BE2C (cell line): ENCODE measurements at regions not wholly inside any gene's neighbourhood (a gene's known extent, or its start where the extent isn't known, plus 50 kb on each side); places are given as distances from the start of the nearest gene placed in this dataset.

Experiments
- DNase-seq: peaks from one replicate; pipeline ENCODE4 v3.0.0-alpha.2; 2020
- H3K27me3 ChIP-seq: fragments of 250-450 bp; sonication (Bioruptor Pico); 2 replicates; pipeline ENCODE4 v1.5.1; 2020; ENCODE audit warnings: mild to moderate bottlenecking
- H3K36me3 ChIP-seq: fragments of 250-450 bp; sonication (Bioruptor Pico); 2 replicates; pipeline ENCODE4 v1.5.1; 2020; ENCODE audit warnings: mild to moderate bottlenecking
- H3K4me1 ChIP-seq: fragments of 250-450 bp; sonication (Bioruptor Pico); 2 replicates; pipeline ENCODE4 v1.5.1; 2020
- H3K4me3 ChIP-seq: 2 replicates; pipeline ENCODE4 v1.5.1; 2011; ENCODE audit warnings: low read depth, low read length
- H3K9me3 ChIP-seq: fragments of 250-450 bp; sonication (Bioruptor Pico); 2 replicates; pipeline ENCODE4 v1.5.1; 2020
- CTCF ChIP-seq: IDR thresholded peaks from 2 replicates; pipeline ENCODE4 v1.5.1; 2012; ENCODE audit warnings: mild to moderate bottlenecking, low read depth, low read length

GRCh38 chr5:112681481-112681908, 56.2 kb upstream of the APC start:
- TF ChIP-seq CTCF, result no peak
- H3K4me3 ChIP-seq, result no peak overlapping the region
- no peak for DNase-seq
- no peaks in the 10 kb centered on the region for H3K36me3 ChIP-seq
- no peaks in the 10 kb centered on the region for H3K4me1 ChIP-seq
- no peaks in the 10 kb centered on the region for H3K27me3 ChIP-seq
- H3K9me3 ChIP-seq, result no peaks in the 10 kb centered on the region

- no peak for TF ChIP-seq CTCF
- H3K27me3 ChIP-seq, result peaks cover 2% of the 10 kb centered on the region; the same call in 1 of the 2 replicates
- no peaks in the 10 kb centered on the region for H3K4me1 ChIP-seq
- H3K9me3 ChIP-seq, result no peaks in the 10 kb centered on the region
- DNase-seq, result no peak
- H3K36me3 ChIP-seq, result no peaks in the 10 kb centered on the region
- H3K4me3 ChIP-seq, result no peak overlapping the region
Measured at GRCh38 chr5:112682621-112683061, 55.0 kb upstream of the APC start.

GRCh38 chr5:112684121-112684520, 53.6 kb upstream of the APC start:
- Histone ChIP-seq H3K4me1 (0 out of 2 replicates have a peak, but pooled peaks cover 2% of the 10 kb centered on the region), H3K9me3 (no peaks in the 10 kb centered on the region), H3K36me3 (no peaks in the 10 kb centered on the region), H3K4me3 (no peak overlapping the region), H3K27me3 (peaks cover 3% of the 10 kb centered on the region; the same call in 1 of the 2 replicates)
- no peak for DNase-seq
- no peak for TF ChIP-seq CTCF

- peaks cover 3% of the 10 kb centered on the region; the same call in 1 of the 2 replicates for H3K27me3 ChIP-seq
- no peak for DNase-seq
- 0 out of 2 replicates have a peak, but pooled peaks cover 2% of the 10 kb centered on the region for H3K4me1 ChIP-seq
- no peaks in the 10 kb centered on the region for H3K9me3 ChIP-seq
- H3K4me3 ChIP-seq, result no peak overlapping the region
- TF ChIP-seq CTCF, result no peak
- H3K36me3 ChIP-seq, result no peaks in the 10 kb centered on the region
Measured at GRCh38 chr5:112684737-112685136, 52.9 kb upstream of the APC start.

- TF ChIP-seq CTCF, result no peak
Measured at GRCh38 chr5:112685386-112685785, 52.3 kb upstream of the APC start.

GRCh38 chr5:112685931-112686330, 51.8 kb upstream of the APC start:
- Histone ChIP-seq H3K27me3 (peaks cover 3% of the 10 kb centered on the region; the same call in 1 of the 2 replicates), H3K9me3 (no peaks in the 10 kb centered on the region), H3K36me3 (no peaks in the 10 kb centered on the region), H3K4me1 (0 out of 2 replicates have a peak, but pooled peaks cover 2% of the 10 kb centered on the region), H3K4me3 (no peak overlapping the region)
- no peak for DNase-seq
- no peak for TF ChIP-seq CTCF

More at GRCh38 chr5:112685386-112685785, 52.3 kb upstream of the APC start:
- Histone ChIP-seq H3K4me1 (0 out of 2 replicates have a peak, but pooled peaks cover 2% of the 10 kb centered on the region), H3K36me3 (no peaks in the 10 kb centered on the region), H3K9me3 (no peaks in the 10 kb centered on the region), H3K4me3 (no peak overlapping the region), H3K27me3 (peaks cover 3% of the 10 kb centered on the region; the same call in 1 of the 2 replicates)
- no peak for DNase-seq
